ENCODE measurements at regions not wholly inside any gene's neighbourhood (a gene's known extent, or its start where the extent isn't known, plus 50 kb on each side); places are given as distances from the start of the nearest gene placed in this dataset.

GRCh38 chr2:128925631-128926030 is 607.0 kb upstream of the HS6ST1 start:
- intact Hi-C loops (cut with DNase I) = no loop called here
- no peak for TF ChIP-seq CTCF (IDR thresholded peaks at IDR 0.05)
- H3K27ac ChIP-seq = no peak overlapping the region
- H3K27me3 ChIP-seq (ENCODE audit: insufficient read depth in 3 of 3, low read length in 2 of 3) = no peaks in the 10 kb centered on the region
- ATAC-seq = no peak
- H3K36me3 ChIP-seq (ENCODE audit: insufficient read depth in 1 of 2, low read depth in 1 of 2) = no peaks in the 10 kb centered on the region
- H3K4me3 ChIP-seq = no peak overlapping the region
- H3K9me3 ChIP-seq = peaks cover 9% of the 10 kb centered on the region
- no peaks in the 10 kb centered on the region for H3K4me1 ChIP-seq
- no peak for DNase-seq

- H3K4me1 ChIP-seq = no peaks in the 10 kb centered on the region
- no peaks in the 10 kb centered on the region for H3K36me3 ChIP-seq (ENCODE audit: insufficient read depth in 1 of 2, low read depth in 1 of 2)
- no peak for TF ChIP-seq CTCF (IDR thresholded peaks at IDR 0.05)
- DNase-seq (no peak), ATAC-seq (peak in 1 of 4 donors; percentile 37)
- H3K27me3 ChIP-seq (ENCODE audit: insufficient read depth in 3 of 3, low read length in 2 of 3) = no peaks in the 10 kb centered on the region
- H3K4me3 ChIP-seq = no peak overlapping the region
- intact Hi-C loops (cut with DNase I) = no loop called here
- H3K27ac ChIP-seq = no peak overlapping the region
- peaks cover 10% of the 10 kb centered on the region for H3K9me3 ChIP-seq
- WGBS, 3 donors = 56 to 84% (median 74%) methylated on average over 1 of the region's 1 CpG
These were observed 611.4 kb upstream of the HS6ST1 start for GRCh38 chr2:128930101-128930500.

GRCh38 chr2:128940378-128940777 is 621.7 kb upstream of the HS6ST1 start:
- ATAC-seq (no peak), DNase-seq (no peak)
- H3K36me3 ChIP-seq (ENCODE audit: insufficient read depth in 1 of 2, low read depth in 1 of 2) = no peaks in the 10 kb centered on the region
- no peaks in the 10 kb centered on the region for H3K4me1 ChIP-seq
- TF ChIP-seq CTCF (IDR thresholded peaks at IDR 0.05) = no peak
- WGBS, 3 donors = 91 to 93% (median 92%) methylated on average over 12 of the region's 12 CpGs
- H3K4me3 ChIP-seq = no peak overlapping the region
- no peak overlapping the region for H3K27ac ChIP-seq
- peaks cover 2% of the 10 kb centered on the region for H3K9me3 ChIP-seq
- H3K27me3 ChIP-seq (ENCODE audit: insufficient read depth in 3 of 3, low read length in 2 of 3) = no peaks in the 10 kb centered on the region
- intact Hi-C loops (cut with DNase I) = no loop called here

GRCh38 chr2:128941751-128942150 is 623.1 kb upstream of the HS6ST1 start:
- intact Hi-C loops (cut with DNase I) = no loop called here
- H3K9me3 ChIP-seq = no peaks in the 10 kb centered on the region
- H3K4me1 ChIP-seq = no peaks in the 10 kb centered on the region
- H3K27me3 ChIP-seq (ENCODE audit: insufficient read depth in 3 of 3, low read length in 2 of 3) = no peaks in the 10 kb centered on the region
- H3K36me3 ChIP-seq (ENCODE audit: insufficient read depth in 1 of 2, low read depth in 1 of 2) = no peaks in the 10 kb centered on the region
- no peak overlapping the region for H3K27ac ChIP-seq
- DNase-seq (no peak), ATAC-seq (no peak)
- H3K4me3 ChIP-seq = no peak overlapping the region
- 21 to 29% (median 24%) methylated on average over 3 of the region's 3 CpGs for WGBS, 3 donors
- no peak for TF ChIP-seq CTCF (IDR thresholded peaks at IDR 0.05)

GRCh38 chr2:128949360-128949759 is 630.7 kb upstream of the HS6ST1 start:
- WGBS, 3 donors = 94 to 99% (median 97%) methylated on average over 5 of the region's 5 CpGs

More at GRCh38 chr2:128949360-128949759, 630.7 kb upstream of the HS6ST1 start:
- DNase-seq (no peak), ATAC-seq (no peak)
- H3K27ac ChIP-seq = no peak overlapping the region
- H3K4me1 ChIP-seq = no peaks in the 10 kb centered on the region
- no peak overlapping the region for H3K4me3 ChIP-seq
- no peaks in the 10 kb centered on the region for H3K27me3 ChIP-seq (ENCODE audit: insufficient read depth in 3 of 3, low read length in 2 of 3)
- no peaks in the 10 kb centered on the region for H3K36me3 ChIP-seq (ENCODE audit: insufficient read depth in 1 of 2, low read depth in 1 of 2)
- no peak for TF ChIP-seq CTCF (IDR thresholded peaks at IDR 0.05)
- intact Hi-C loops (cut with DNase I) = no loop called here
- no peaks in the 10 kb centered on the region for H3K9me3 ChIP-seq

All from psoas muscle (tissue), 7 donors.